Fibroblast of skin of abdomen (primary cell): ENCODE measurements at regions not wholly inside any gene's neighbourhood (a gene's known extent, or its start where the extent isn't known, plus 50 kb on each side); places are given as distances from the start of the nearest gene placed in this dataset.
"Not testable (repeated sequence)": the region's sequence is repeated elsewhere in the genome, so short reads cannot be mapped to it uniquely, and the experiment has no call there.

ENCODE experiments used
- DNase-seq: peaks from one replicate; pipeline ENCODE4 v3.0.0-alpha.2; 2013

DNA sequence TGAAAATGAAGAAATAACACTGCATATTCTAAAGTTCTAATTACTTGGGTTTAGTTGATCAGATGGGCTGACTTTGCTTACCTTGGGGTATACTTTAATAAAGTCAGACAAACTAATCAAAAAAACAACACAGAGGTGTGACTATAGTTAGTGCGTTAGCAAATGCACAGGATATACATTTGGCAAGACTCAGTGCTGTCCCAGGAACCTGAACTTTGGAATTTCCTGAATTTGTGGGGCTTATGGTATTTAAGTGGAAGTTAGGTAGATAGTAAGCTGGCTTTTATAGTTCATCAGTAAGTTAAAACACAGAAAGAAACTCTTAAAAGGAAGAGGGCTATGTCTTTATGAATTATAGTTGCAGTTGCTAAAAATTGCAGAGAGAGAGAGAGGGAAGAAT is 302.6 kb upstream of the DDI1 start:
- no peak for DNase-seq

DNA sequence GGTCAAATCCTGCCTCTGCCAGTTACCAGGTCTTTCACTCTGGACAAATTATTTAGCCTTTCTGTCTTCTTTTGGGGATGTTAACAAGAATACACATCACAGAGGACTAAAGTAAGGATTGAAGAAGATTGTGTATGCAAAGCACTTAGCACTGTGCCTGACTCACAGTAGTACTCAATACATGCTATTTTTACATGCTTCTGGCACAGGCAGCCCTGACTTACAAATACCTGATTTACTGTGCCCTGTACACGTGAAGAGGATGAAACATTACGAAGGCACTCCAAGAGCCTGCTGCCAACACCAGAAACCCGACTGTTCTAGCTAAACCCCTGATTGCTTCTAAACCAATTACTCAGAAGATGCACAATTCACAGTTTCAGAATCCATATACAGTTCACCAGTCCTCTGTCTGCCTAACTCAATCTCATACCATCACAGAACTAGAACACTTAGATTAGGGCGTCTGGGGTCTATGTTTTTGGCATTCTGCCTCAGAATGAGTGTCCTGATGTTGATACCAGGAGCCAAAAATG is 300.9 kb upstream of the DDI1 start:
- DNase-seq, result no peak

DNA sequence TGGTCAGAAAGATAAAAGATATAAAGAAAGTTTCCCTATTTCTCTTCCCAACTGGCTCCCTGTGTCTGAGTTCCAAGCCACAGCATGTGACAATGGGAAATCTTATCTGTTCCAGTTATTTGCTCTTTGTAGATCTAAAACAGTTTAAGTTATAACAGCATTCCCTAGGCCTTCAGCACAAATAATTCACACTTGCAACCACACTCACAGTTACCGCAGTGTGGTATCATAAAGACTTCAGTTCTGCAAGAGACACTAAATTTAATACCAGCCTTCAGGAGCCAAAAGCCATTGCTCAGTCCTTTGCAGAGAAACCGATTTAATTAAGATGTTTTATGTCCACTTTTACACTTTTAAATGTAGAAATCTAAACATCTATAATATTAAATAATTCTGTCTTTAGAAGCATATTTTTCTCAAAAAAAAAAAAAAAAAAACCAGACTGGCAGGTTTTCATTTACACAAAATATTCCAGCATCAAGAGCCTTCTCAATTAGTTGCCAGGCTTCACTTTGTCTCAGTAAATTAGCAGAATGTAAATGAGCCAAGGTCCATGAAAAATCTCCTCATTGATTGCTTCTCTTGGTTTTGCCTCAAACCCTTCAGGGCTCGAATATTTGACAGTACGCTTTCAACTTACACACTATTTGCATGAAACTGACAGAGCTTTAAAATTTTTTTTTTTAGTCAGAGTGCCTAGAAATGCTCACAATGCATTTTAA is 300.0 kb upstream of the DDI1 start:
- DNase-seq, result no peak

DNA sequence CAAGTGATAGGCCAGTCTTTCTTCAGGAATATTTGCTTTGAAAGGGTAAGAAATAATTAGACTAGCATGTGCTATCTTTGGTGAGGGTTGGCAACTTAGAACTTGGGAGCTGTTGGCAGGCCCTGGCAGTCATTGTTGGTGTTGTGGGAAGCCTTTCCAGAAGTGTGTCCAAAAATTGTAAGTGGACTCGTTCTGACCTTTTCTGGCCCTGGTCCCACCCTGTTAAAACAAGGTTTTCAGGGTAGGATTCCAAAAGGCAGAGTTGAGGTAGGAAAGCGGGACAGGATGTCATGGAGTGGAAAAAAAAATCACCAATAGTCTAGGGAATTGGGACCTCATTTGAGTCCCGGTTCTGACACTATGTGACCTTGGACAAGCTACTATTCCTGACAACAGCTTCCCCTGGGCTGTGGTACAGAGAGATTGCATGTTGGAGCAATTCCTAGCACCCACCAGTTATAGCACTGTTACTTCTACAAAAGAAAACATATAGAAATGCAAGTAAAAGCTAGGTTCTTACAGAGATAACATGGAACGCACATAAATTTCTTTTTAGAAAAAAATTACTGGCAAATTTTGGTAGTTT is 299.3 kb upstream of the DDI1 start:
- no peak for DNase-seq

DNA sequence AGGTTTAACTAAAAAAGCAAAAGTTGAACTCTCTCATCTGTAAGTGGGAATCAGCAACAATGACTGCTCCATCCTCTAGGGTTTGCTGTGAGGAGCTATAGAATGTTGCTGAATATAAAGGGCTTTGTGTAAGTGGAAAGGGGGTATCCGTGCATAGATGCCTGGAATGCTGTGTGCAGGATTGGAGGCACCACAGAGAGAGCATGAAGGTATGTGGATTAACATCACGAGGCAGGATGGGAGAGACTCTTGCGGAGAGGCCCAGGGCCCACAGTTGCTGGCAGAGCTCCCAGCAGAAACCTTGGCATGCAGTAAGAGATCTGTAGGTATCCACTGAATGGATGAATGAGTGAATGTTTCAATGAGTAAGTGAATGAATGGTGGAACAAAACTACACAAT is 298.7 kb upstream of the DDI1 start:
- DNase-seq, result peak; percentile 12

DNA sequence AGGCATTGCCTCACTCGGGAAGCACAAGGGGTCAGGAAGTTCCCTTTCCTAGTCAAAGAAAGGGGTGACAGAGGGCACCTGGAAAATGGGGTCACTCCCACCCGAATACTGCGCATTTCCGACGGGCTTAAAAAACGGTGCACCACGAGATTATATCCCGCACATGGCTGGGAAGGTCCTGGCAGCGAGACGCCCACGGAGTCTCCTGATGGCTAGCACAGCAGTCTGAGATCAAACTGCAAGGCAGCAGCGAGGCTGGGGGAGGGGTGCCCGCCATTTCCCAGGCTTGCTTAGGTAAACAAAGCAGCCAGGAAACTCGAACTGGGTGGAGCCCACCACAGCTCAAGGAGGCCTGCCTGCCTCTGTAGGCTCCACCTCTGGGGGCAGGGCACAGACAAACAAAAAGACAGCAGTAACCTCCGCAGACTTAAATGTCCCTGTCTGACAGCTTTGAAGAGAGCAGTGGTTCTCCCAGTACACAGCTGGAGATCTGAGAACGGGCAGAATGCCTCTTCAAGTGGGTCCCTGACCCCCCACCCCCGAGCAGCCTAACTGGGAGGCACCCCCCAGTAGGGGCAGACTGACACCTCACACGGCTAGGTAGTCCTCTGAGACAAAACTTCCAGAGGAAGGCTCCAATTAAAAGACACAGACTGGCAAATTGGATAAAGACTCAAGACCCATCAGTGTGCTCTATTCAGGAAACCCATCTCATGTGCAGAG is 297.2 kb upstream of the DDI1 start:
- not testable (repeated sequence) for DNase-seq

DNA sequence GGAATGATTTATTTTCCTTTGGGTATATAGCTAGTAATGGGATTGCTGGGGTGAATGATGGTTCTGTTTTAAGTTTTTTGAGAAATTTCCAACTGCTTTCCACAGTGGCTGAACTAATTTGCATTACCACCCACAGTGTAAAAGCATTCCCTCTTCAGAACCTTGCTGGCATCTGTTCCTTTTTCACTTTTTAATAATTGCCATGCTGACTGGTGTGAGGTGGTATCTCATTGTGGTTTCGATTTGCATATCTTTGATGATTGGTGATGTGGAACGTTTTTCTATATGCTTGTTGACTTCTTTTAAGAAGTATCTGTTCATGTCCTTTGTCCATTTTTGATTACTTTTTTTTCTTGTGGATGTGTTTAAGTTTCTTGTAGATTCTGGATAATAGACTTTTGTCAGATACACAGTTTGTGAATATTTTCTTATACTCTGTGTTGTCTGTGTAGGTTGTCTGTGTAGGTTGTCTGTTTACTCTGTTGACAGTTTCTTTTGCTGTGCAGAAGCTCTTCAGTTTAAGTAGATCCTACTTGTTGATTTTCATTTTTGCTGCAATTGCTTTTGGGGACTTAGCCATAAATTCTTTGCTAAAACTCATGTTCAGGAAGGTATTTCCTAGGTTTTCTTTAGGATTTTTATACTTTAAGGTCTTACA is 291.8 kb upstream of the DDI1 start:
- no peak for DNase-seq

DNA sequence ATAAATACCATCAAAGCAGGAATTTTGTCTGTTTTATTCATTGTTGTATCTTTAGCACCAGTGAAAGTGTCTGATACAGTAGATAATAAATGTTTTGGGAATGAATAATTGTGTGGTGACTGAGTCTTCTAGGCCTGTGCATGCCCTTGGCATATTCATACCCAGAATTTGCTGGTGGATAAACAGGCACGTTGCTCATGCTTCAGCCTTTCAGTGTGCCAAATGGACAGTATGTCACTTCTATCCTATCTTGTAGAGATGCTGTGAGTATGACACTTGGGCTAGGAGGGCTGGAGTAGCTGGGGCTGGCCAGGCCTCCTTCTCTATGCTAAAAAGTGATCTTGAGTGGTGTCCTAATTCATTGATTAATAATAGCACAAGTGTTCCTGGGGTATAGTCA is 287.3 kb upstream of the DDI1 start:
- no peak for DNase-seq

DNA sequence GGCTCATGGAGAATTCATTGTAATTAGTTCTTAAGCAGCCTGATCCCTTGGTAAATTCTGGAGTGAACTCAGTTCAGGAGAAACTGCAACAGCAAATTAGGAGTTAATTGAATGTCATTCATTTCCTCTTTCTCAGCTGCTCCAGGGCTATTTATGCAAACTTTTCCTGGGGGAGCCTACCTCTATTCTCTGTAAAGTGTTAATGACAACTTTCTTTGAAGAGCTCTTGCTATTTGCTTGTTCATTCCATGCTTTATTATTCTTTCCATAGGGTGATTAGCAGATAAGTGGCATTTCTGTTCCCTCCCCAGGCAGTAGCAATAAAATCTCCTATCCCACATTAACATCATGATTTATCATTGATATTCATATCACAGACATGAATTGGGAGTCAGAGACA is 267.6 kb upstream of the DDI1 start:
- no peak for DNase-seq

DNA sequence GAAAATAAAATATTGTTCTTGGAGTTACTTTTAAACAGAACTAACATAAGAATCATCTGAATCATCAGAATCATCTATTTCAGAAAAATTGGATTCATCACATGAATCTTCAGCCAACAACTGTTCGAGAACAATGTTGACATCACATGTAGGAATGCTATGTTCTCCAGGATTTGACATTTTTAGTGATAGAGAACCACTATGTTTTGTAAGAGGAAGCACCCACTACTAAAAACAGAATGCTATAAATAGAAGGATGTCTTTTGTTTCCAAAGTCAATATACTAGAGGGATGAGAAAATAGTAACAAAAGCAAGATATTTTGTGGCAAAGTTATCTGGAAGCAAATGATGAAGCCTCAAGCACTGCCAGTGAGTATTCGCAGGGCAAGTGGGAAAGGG is 263.4 kb upstream of the DDI1 start:
- DNase-seq, result peak; percentile 65

DNA sequence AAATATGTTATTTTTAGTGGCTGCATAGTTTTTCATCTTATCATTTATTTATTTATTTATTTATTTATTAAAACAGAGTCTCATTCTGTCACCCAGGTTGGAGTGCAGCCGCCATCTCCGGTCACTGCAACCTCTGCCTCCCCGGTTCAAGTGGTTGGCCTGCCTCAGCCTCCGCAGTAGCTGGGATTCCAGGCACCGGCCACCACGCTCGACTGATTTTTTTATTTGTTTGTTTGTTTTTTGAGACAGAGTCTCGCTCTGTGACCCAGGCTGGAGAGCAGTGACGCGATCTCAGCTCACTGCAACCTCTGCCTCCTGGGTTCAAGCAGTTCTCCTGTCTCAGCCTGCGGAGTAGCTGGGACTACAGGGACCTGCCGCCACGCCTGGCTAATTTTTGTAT is 262.9 kb upstream of the DDI1 start:
- no peak for DNase-seq

DNA sequence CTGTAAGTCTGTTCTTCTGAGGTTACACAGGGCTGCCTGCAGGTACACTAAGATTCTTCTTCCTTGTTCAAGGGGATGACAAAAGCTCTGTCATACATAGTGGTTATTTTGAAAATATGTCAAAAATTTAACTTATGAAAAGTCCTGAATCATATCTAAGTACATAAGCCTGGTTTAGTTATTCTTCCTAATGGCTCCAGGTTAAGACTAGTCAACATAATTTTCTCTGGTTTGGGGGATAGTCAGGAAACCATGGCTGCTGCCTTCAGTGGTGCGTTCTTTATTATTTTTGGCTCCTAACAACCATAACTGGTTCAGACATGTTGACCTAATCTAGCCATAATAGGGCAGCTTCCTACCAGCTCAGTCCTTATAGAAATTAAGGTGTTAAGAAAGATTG is 257.4 kb upstream of the DDI1 start:
- DNase-seq, result peak; percentile 24

DNA sequence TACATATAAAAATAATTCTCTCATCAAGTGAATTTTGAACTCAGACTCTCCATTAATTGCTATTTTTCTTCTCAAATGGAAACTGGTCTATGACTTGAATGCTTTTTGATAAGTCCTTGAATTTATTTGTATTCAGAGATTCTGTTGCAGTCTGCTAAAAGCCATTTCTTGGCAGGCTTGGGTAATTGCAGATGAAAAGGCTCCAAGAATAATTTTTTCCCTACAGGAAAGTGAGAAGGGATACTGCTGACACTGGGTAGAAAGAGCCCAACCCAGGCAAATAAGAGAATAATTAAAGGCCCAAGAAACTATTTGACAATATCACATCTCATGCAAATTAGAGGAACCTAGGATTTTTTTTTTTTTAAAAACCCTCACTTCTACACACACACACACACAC is 246.5 kb upstream of the DDI1 start:
- DNase-seq, result no peak

DNA sequence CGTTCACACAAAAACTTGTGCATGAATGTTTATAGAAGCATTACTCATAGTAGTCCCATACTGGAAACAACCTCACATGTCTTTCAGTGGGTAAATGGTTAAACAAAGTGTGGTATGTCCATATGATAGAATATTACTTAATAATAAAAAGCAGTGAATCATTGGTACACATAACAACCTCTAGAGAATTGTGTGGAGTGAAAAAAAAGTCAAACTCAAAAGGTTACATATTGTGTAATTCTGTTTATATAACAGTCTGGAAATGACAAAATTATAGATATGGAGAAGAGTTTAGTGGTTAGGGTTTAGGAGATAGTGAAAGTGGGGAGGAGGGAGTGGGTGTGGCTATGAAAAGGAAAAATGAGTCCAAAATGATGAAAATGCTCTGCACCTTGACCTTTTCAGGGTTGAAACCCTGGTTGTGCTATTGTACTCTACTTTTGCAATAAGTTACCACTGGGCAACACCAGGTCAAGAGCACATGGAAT is 243.4 kb upstream of the DDI1 start:
- no peak for DNase-seq

DNA sequence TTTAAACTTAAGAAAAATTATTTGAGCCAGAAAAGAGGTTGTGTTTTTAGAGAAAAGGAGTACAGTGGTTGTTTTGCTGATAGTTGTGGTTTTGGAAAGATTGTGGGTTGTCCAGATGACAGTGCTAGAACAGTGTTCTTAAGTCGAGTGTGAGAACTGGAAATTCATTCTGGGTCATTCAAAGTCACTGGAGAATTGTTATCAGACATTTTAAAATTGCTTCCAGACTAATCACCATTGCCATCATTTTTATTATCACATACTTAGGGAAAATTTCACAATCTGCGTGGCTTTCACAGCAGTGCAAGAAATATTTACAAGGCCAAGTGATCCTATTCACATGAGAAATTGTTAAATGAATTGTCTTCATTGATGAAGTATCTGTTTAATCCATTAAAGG is 242.2 kb upstream of the DDI1 start:
- DNase-seq, result peak; percentile 63

DNA sequence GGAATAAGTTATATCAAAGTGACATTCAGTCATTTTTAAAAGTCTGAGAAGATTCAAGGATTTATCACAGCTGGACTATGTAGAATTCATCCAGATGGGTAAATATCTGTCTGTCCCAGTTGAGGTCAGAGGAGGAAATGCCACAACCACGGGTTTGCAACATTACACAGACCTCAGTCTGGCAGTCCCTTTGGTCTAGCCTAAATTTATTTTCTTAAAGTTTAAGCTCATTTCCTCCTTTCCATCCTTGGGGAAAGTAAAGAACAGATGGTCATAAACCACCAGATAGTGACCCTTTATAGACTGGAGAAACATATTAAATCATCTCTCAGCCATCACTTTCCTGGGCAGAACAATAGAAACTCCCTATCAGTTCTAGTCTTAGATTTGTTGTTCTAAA is 238.4 kb upstream of the DDI1 start:
- peak; percentile 89 for DNase-seq

DNA sequence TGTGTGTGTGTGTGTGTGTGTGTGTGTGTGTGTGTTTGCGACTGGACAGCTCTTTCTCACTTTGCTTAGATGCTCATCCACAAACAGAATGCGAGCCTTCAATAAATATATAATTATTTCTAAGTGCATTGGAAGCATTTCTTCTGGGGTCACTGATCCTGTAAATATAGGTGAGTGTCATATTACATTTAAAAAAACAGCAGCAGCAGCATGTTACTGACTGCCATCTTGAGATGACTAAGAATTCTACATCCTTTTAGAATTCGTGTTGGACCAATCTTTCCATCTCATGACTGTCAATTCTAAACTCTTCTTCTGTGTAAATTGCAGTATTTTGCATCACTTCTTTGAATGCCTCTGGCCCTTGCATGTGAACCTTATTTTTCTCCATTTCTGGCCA is 238.0 kb upstream of the DDI1 start:
- DNase-seq, result peak; percentile 38

DNA sequence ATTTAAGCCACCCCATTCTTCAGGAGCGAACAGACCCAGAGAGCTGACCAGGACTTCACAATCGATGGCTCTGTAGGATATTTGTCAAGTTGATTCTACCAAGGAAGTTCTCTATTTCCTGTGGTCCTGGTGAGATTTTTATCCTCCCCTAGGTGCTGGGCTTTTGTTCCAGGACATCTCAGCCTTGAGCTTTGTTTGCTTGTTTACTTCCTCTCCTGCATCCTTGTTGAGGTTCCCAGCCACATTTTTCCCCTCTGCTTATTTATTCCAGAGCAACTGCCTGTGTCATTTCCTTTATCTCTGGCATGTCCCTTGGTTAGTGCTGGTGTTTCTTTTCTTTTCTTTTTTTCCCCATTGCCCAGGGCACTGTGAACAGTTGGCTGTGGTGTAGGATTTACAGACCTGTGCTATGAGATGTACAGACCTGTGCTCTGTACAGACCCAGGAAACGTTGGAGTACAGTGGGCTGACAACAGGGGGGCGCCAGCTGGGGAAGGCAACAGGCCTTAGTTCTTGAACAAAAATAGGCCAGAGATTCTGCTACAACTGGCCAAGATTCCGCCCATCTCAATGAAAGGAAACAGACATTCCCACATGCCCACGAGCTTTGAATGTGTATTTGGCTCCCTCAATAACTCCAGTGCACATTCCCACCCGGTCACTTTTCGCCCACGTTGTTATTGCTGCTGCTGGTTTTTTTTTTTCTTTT is 235.9 kb upstream of the DDI1 start:
- no peak for DNase-seq

DNA sequence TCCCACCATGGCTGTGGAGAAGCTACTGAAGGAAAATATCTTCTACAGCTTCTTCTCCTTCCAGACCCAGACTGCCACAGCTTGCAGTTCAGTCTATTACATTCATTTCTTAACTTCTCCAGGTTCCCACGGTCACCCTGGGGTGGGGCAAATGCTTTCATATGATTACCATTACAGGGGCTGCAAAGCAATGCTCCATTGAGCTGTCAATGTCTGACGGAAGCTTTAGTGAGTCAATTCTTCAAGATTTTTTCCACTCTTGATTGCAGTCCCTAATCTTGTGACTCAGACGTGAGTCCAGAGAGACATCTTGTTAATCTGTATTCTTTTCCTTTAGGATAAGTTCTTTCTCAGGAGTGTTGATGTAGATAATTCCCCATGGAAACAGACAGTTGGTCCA is 233.4 kb upstream of the DDI1 start:
- DNase-seq, result peak; percentile 45

DNA sequence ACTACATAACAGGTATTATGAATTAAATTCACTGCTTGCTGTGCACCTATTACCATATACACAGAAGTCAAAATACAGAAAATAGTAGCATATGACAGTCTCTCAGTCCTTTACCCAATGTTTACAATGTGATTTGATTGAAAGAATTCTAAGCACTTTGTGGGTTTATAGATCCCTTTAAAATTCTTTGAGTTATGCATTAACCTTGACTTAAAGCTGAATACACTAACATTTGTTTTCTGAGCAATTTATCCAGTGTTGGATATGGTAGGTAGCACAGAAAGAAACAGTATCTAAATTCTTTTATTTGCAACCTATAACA is 230.8 kb upstream of the DDI1 start:
- no peak for DNase-seq

DNA sequence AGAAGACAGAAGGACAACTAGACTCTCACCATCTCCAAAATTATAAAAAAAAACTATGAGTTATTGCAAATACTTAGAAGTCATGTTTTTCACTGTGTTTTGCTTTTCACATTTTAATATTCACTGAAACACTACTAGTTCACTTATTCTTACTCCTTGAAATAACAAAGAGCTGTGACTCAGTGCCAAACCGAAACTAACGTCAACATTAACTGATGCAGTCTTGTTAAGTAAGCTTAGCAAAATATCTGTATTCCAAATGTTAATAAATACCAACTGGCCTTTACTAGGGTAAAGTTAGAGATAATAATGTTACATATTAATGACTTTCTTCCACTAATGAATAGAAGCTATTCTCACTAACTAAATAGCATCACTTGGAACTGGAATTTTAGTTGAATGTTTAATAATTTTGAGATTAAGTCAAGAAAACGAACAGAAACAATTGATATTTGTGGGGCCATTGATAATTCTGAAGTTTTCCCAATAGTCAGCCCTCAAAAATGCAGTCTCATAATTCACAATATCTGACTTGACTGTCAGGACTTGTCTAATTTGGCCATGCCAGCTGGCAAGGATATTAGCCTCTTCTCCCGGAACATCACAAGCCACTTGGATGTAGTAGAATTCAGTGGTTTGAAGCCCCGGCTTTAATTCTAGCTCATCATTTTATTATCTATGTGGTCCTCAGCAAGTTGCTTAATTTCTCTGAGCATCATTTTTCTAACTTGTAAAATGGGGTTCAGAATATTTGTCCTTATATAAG is 230.1 kb upstream of the DDI1 start:
- peak; percentile 74 for DNase-seq

DNA sequence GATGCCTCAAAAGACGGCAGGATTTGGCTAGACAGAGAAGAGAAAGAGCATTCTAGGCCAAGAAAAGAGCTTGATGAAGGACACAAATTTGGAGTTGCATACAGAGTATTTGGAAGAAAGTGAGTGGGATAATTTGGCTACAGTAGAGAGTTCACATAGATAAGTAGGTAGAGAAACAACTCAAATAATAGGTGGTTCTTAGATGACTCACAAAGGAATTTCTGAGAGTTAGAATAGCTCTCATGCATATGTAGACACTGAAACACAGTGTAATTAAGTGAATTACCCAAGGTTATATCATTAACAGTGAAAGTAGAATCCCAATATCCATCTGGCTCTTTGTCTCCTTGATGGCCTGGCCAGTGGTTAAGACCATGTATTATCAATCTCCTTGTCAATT is 228.6 kb upstream of the DDI1 start:
- DNase-seq, result peak; percentile 56
